Activated CD4-positive, alpha-beta T cell treated with anti-CD3 and anti-CD28 coated beads for 4 hours (primary cell): ENCODE measurements at regions not wholly inside any gene's neighbourhood (a gene's known extent, or its start where the extent isn't known, plus 50 kb on each side); places are given as distances from the start of the nearest gene placed in this dataset.
"Not testable (repeated sequence)": the region's sequence is repeated elsewhere in the genome, so short reads cannot be mapped to it uniquely, and the experiment has no call there.

Source experiments
- DNase-seq, 2 donors: peaks; one replicate each; pipeline ENCODE4 v3.0.0-alpha.2; 2020

GRCh38 chr13:103615771-103616170, 549.6 kb upstream of the SLC10A2 start:
- DNase-seq, result no peak

- DNase-seq, result no peak
Measured at GRCh38 chr13:103614761-103615160, 548.5 kb upstream of the SLC10A2 start.

DNA sequence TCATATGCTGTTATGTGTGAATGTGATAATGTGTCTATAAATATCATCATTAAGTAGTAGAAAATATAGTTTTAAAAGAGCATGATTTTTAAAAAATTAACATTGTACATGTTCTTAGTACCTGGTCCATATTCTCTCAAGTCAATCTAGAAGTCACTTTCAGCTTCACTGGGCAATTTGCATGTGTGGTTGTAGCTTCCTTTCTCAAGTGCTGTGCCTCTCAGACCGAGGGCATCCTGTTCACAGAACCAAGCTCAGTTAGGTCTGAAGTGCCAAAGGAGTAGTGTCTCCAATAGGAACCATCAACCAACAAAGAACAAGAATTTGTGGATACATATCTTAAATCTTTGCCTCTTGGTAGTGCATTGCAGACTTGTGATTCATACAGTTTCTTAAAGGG, 541.8 kb upstream of the SLC10A2 start:
- DNase-seq, result no peak

GRCh38 chr13:103605546-103606326, 539.5 kb upstream of the SLC10A2 start:
- no peak for DNase-seq

GRCh38 chr13:103599870-103600269, 533.7 kb upstream of the SLC10A2 start:
- DNase-seq, result not testable (repeated sequence)

- no peak for DNase-seq
Measured at GRCh38 chr13:103598671-103599070, 532.5 kb upstream of the SLC10A2 start.

- no peak for DNase-seq
Measured at GRCh38 chr13:103573446-103573845, 507.2 kb upstream of the SLC10A2 start.

DNA sequence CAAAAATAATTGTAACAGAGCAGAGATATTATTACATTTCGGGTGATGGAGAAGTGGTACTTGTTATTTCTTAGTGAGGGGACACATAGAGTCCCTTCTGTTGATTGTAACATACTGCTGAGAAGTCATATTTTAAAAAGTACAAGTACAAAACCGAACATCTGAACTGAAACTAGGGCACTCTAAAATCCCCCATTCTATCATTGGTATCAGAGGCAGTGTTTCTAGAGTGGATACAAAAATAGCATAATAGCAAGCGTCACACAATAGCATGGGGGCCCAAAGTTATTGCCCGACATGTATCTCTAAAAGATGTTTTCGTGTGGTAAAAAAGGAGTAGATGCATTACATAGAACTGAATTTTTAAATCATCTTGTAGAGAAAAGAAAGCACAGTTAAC, 502.1 kb upstream of the SLC10A2 start:
- no peak for DNase-seq

DNA sequence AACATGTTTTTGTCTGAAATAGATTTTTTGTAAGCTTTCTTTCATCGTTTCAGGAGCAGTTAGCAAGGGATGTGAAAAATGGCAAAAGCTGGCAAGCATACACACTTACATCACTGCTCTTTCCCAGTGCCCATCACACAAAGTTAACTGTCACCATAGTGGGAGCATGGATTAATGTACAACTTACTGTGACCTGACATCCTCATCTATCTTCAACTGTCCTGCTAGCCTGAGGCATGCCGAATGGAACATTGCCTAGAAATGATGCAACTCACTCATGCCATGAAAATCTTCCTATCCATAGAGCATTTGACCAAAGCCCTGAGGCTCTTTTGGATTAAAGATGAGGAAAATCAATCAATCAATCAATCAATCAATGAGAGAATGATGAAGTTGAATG, 491.7 kb upstream of the SLC10A2 start:
- no peak for DNase-seq

GRCh38 chr13:103556681-103557080, 490.5 kb upstream of the SLC10A2 start:
- no peak for DNase-seq

DNA sequence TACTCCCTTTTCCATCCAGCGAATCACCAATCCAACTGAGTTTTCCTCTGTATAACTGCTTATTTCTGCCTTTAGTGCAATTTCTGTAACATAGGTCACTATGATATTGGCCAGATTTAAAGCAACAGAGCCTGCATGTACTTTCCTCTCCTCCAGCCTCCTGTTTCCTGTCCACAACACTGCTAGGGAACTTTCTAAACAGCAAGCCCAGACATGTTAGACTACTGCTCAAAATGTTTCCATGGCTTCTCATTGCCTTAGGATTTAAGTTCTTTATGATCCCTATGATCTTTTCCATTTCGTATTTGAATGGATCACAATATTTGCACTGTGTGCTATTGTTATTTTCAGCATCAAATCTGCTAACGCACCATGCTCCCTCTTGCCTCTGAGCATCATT, 481.7 kb upstream of the SLC10A2 start:
- DNase-seq, result no peak

DNA sequence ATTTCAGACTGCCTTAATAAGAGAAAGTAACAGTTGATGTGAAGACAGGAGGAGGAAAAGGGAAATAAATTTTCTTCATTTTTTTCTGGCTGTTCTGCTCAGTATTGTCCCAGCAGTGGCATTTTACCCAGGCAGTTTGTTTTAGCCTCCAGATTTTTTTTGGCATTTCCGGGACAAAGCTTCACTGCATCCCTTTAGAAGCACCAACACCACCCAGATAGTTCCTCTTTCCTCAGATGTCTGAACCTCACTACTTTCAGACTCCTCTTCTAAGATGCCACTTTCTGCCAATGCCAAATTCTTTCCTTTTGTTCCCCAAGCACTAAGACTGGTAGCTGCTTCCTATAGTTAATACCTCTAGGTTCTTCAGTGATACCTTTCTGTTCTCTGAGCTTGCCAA, 480.1 kb upstream of the SLC10A2 start:
- no peak for DNase-seq

DNA sequence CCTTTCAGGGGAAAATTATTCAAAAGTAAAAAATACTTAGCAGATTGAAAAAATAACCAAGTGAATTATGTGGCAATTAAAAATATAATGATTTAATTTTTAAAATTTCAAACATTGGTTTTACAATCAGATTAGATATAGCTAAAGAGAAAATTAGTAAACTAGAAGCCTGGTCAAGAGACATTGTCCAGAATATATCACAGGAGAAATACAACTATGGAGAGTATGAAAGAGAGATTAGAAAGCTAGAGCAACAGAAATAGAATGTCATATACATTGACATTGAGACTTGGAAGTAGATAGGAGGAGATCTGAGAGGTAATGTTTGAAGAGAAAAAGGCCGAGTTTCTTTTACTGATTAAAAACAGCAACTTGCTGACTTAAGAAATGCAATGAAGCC, 476.4 kb upstream of the SLC10A2 start:
- DNase-seq, result no peak

DNA sequence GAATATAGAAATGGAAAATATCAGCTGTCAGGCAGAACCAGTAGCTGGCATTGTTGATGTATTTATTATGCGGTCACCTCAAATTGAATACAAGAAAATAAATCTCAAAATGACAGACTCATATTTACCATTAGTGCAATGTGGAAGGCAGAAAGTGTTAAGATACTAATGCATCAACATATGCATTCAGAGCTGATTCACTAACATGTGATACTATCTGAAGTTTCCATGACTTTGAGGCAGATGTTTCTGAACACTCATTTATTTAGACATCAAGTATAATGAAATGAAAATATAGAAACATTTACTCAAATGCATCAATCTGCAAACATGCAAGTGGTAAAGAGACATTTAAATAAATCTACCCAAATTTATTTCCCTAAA, 474.2 kb upstream of the SLC10A2 start:
- DNase-seq, result no peak

- no peak for DNase-seq
Measured at GRCh38 chr13:103539721-103540381, 473.6 kb upstream of the SLC10A2 start.

GRCh38 chr13:103539265-103539664, 473.0 kb upstream of the SLC10A2 start:
- no peak for DNase-seq

GRCh38 chr13:103537616-103538015, 471.4 kb upstream of the SLC10A2 start:
- DNase-seq, result no peak

GRCh38 chr13:103531278-103531677, 465.1 kb upstream of the SLC10A2 start:
- DNase-seq, result no peak

DNA sequence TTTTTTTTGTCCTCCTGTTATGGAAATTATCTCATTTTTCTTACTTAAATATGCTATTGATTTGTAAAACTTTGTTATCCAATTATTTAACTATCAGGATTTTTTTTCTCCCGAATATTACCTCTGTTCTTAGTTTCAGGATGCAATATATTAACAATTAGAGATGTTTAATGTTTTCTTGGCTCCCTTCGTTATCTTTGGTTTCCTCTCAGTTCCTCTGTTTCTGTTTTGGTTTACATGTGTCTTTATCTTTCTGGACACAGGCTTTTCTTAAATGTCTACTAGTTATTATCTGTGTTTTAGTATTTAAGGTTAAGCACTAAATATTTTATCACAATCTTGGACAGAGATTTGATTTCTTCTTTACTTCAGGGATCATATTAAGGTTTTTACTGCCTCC, 462.2 kb upstream of the SLC10A2 start:
- DNase-seq, result no peak

DNA sequence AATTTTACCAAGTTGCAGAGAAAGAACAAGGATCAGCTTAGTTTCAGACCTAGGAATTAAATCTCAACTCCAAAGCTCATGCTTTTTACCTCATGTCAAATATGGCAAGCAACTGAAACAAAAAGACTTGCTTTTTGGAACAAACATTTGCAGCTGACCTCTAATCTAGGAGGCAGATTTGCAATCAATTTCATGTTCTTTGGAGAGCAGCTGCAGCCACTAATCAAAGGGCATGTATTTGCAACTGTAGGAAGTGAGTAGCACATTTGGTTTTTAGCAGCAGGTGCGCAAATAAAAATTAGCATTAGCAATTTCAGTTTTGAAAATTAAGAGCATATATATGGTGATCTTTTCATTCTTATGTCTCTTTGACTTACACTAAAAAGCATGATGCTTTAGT, 459.3 kb upstream of the SLC10A2 start:
- DNase-seq, result no peak

- DNase-seq, result no peak
Measured at GRCh38 chr13:103523858-103524257, 457.6 kb upstream of the SLC10A2 start.

- DNase-seq, result no peak
Measured at GRCh38 chr13:103521532-103521931, 455.3 kb upstream of the SLC10A2 start.

DNA sequence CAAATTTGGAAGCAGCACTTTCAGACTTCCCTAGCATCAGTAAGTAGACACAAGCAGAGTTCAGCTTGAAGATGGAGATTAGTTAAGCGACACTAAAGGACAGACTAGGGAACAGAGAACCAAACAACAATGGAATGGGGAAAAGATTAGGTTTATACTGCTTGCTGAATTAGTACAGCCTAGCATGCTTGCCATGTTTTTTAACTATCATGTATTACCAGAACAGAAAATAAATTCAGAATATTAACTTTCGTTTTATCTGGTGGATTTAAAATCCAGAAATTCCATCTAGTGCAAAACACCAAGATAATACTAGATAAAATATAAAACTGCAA, 451.5 kb upstream of the SLC10A2 start:
- DNase-seq, result no peak

- DNase-seq, result no peak
Measured at GRCh38 chr13:103517066-103517767, 451.0 kb upstream of the SLC10A2 start.
